ENCODE measurements at regions not wholly inside any gene's neighbourhood (a gene's known extent, or its start where the extent isn't known, plus 50 kb on each side); places are given as distances from the start of the nearest gene placed in this dataset.

DNA sequence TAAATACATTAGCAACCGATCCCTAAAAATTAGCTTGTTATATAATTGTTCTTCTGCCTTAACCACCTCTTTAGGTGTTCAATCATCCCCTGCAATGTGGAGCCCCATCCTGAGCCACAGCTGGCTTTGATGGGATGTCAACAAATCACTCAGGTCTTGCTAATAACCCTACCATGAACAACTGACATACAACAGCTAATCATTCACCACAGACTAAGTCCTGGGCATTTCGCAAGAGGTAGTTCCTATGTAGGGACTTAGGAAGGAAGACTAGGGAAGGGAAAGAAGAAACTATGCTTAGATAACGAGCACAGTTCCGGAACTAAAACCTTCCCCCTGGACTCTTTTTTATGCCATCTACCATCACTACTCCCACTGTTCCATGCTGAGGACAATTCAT is 63.6 kb upstream of the PTCHD1 start:
- H3K27ac ChIP-seq (ENCODE audit: extremely low read length, insufficient read depth, low read length), result no peak overlapping the region
- CTCF ChIA-PET (ENCODE audit: low intra/inter-chr PET ratio, low total read pairs), result no interaction called here
- H3K4me1 ChIP-seq (ENCODE audit: insufficient read depth, low read length), result no peaks in the 10 kb centered on the region
- TF ChIP-seq NFYC (CRISPR knock-in tag; IDR thresholded peaks at IDR 0.05), result no peak
- TF ChIP-seq NFIC (IDR thresholded peaks at IDR 0.05; ENCODE audit: low read length), result no peak
- no peak for TF ChIP-seq ZMYM2 (CRISPR knock-in tag; IDR thresholded peaks at IDR 0.05)
- TF ChIP-seq, protein P1, sequence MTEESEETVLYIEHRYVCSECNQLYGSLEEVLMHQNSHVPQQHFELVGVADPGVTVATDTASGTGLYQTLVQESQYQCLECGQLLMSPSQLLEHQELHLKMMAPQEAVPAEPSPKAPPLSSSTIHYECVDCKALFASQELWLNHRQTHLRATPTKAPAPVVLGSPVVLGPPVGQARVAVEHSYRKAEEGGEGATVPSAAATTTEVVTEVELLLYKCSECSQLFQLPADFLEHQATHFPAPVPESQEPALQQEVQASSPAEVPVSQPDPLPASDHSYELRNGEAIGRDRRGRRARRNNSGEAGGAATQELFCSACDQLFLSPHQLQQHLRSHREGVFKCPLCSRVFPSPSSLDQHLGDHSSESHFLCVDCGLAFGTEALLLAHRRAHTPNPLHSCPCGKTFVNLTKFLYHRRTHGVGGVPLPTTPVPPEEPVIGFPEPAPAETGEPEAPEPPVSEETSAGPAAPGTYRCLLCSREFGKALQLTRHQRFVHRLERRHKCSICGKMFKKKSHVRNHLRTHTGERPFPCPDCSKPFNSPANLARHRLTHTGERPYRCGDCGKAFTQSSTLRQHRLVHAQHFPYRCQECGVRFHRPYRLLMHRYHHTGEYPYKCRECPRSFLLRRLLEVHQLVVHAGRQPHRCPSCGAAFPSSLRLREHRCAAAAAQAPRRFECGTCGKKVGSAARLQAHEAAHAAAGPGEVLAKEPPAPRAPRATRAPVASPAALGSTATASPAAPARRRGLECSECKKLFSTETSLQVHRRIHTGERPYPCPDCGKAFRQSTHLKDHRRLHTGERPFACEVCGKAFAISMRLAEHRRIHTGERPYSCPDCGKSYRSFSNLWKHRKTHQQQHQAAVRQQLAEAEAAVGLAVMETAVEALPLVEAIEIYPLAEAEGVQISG (CRISPR knock-in tag; IDR thresholded peaks at IDR 0.05), result no peak
- no peak for TF ChIP-seq ZFP62 (CRISPR knock-in tag; IDR thresholded peaks at IDR 0.05)
- no peak for TF ChIP-seq KAT2B (IDR thresholded peaks at IDR 0.05; ENCODE audit: borderline replicate concordance, low read depth, low read length)
- no peaks in the 10 kb centered on the region for H3K79me2 ChIP-seq (ENCODE audit: insufficient read depth, low read length)
- no peak overlapping the region for H2AFZ ChIP-seq (ENCODE audit: low read length)
- H3K4me3 ChIP-seq (replicated peaks in 1 of 3; ENCODE audit: insufficient read depth in 1 of 3, low read depth in 2 of 3, low read length in 3 of 3), result no peak overlapping the region
- no peak overlapping the region for H3K4me2 ChIP-seq (ENCODE audit: low read depth, low read length)
- 0% methylated on average over 4 of the region's 4 CpGs for WGBS (ENCODE audit: low lambda C conversion rate)
- FAIRE-seq (no peak), ATAC-seq (no peak), DNase-seq (ENCODE audit: low spot score) (no peak)
- H3K9ac ChIP-seq (ENCODE audit: insufficient read depth, low read depth, low read length), result no peak overlapping the region
- no TSS peak for BruUV-seq (replicated peaks)
- H3K36me3 ChIP-seq (replicated peaks in 1 of 2; ENCODE audit: control insufficient read depth in 1 of 2, insufficient read depth in 2 of 2, low read length in 2 of 2), result no peaks in the 10 kb centered on the region
- no peaks in the 10 kb centered on the region for H4K20me1 ChIP-seq (ENCODE audit: insufficient read depth, low read length)
- no peaks in the 10 kb centered on the region for H3K27me3 ChIP-seq (ENCODE audit: control insufficient read depth in 1 of 2, insufficient read depth in 2 of 2, low read length in 2 of 2)
- in situ Hi-C loops (cut with HindIII; ENCODE audit: extremely low pct_ligation_motif_present, low pct_unique_long_range_greater_than_20kb), result no loop called here
- no peaks in the 10 kb centered on the region for H3K9me3 ChIP-seq (ENCODE audit: low read length)
- intact Hi-C loops (cut with micrococcal nuclease; ENCODE audit: unreplicated experiment), result no loop called here
- POLR2A ChIA-PET, result no interaction called here

DNA sequence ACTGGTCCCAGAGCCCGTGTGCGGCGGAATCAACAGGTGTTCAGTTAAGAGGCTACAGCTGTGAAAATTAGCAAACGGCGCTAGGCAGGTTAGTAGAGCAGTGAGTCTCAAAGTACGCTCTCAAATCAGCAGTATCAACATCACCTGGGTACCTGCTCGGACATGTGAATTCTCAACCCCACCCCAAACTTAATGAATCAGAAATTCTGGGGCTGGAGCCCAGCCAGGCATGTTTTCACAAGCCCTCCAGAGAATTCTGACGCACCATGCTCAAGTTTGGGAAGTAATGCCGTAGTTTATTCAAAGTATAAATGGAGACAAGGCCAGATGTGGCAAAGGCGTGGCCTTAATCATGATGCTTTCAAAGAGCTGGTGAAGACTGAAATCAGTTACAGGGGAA is 58.2 kb upstream of the PTCHD1 start:
- no peaks in the 10 kb centered on the region for H3K79me2 ChIP-seq (ENCODE audit: insufficient read depth, low read length)
- WGBS (ENCODE audit: low lambda C conversion rate), result 0% methylated on average over 1 of the region's 10 CpGs
- intact Hi-C loops (cut with micrococcal nuclease; ENCODE audit: unreplicated experiment), result no loop called here
- H3K4me1 ChIP-seq (ENCODE audit: insufficient read depth, low read length), result no peaks in the 10 kb centered on the region
- TF ChIP-seq RBFOX2 (IDR thresholded peaks at IDR 0.05; ENCODE audit: low read depth, low read length) (no peak), ZNF225 (CRISPR knock-in tag; IDR thresholded peaks at IDR 0.05) (no peak)
- no peak overlapping the region for H3K9ac ChIP-seq (ENCODE audit: insufficient read depth, low read depth, low read length)
- no peak overlapping the region for H3K4me3 ChIP-seq (replicated peaks in 1 of 3; ENCODE audit: insufficient read depth in 1 of 3, low read depth in 2 of 3, low read length in 3 of 3)
- no peaks in the 10 kb centered on the region for H3K9me3 ChIP-seq (ENCODE audit: low read length)
- DNase-seq (ENCODE audit: low spot score) (no peak), FAIRE-seq (no peak), ATAC-seq (no peak)
- in situ Hi-C loops (cut with HindIII; ENCODE audit: extremely low pct_ligation_motif_present, low pct_unique_long_range_greater_than_20kb), result no loop called here
- H3K27ac ChIP-seq (ENCODE audit: extremely low read length, insufficient read depth, low read length), result no peak overlapping the region
- no TSS peak for BruUV-seq (replicated peaks)
- CTCF ChIA-PET (ENCODE audit: low intra/inter-chr PET ratio, low total read pairs), result no interaction called here
- H2AFZ ChIP-seq (ENCODE audit: low read length), result no peak overlapping the region
- POLR2A ChIA-PET, result no interaction called here
- H4K20me1 ChIP-seq (ENCODE audit: insufficient read depth, low read length), result no peaks in the 10 kb centered on the region
- no peak overlapping the region for H3K4me2 ChIP-seq (ENCODE audit: low read depth, low read length)
- H3K27me3 ChIP-seq (ENCODE audit: control insufficient read depth in 1 of 2, insufficient read depth in 2 of 2, low read length in 2 of 2), result no peaks in the 10 kb centered on the region
- H3K36me3 ChIP-seq (replicated peaks in 1 of 2; ENCODE audit: control insufficient read depth in 1 of 2, insufficient read depth in 2 of 2, low read length in 2 of 2), result no peaks in the 10 kb centered on the region
